ENCODE measurements at regions not wholly inside any gene's neighbourhood (a gene's known extent, or its start where the extent isn't known, plus 50 kb on each side); places are given as distances from the start of the nearest gene placed in this dataset.

GRCh38 chr5:105015098-105015497 is 1452.5 kb upstream of the NUDT12 start:
- DNase-seq (ENCODE audit: low spot score), result no peak

- DNase-seq (ENCODE audit: low spot score), result no peak
Measured at GRCh38 chr5:104998572-104998971, 1436.0 kb upstream of the NUDT12 start.

- DNase-seq (ENCODE audit: low spot score), result no peak
Measured at GRCh38 chr5:104998169-104998568, 1435.6 kb upstream of the NUDT12 start.

GRCh38 chr5:104987074-104987473 is 1424.5 kb upstream of the NUDT12 start:
- no peak for DNase-seq (ENCODE audit: low spot score)

GRCh38 chr5:104977529-104977928 is 1414.9 kb upstream of the NUDT12 start:
- no peak for DNase-seq (ENCODE audit: low spot score)

GRCh38 chr5:104967806-104968410 is 1405.3 kb upstream of the NUDT12 start:
- DNase-seq (ENCODE audit: low spot score), result no peak

DNA sequence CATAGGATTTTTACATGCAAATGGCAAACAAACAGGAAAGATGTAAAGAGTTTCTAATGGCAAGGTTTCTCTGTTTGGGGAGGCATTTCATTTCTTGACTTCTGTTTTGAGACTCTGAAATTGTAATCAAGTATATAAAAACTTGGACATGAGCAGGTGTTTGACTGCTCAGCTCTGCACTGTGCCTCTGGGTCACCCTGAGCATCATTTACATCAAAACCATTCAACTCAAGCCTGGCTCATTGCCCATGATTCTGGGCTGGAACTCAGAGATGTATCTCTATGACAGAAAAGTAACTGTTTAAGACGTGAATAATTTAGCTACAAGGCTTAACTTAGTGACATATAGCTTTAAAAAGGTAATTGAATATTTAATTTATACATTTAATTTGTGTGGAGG is 1402.4 kb upstream of the NUDT12 start:
- DNase-seq (ENCODE audit: low spot score), result no peak

GRCh38 chr5:104955479-104955878 is 1392.9 kb upstream of the NUDT12 start:
- no peak for DNase-seq (ENCODE audit: low spot score)

DNA sequence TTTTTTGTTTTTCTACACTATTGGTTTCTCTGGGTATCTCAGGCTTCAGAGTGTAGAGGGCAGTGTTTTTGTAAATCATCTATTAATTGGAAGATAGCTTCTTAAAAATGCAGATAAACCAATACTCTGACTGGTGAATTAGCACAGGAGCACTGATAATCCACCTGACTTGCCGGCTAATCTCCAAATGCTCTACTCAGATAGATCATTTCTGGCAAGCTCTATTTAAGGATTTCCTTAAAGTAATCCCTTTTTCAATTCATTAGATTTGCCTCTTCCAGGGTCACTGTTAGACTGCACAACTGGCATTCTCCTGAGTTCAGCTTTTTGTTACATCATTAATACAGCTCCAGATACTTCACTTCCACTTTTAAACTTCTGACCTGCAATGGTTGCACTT is 1390.3 kb upstream of the NUDT12 start:
- no peak for DNase-seq (ENCODE audit: low spot score)

- DNase-seq (ENCODE audit: low spot score), result no peak
Measured at GRCh38 chr5:104951829-104952228, 1389.2 kb upstream of the NUDT12 start.

DNA sequence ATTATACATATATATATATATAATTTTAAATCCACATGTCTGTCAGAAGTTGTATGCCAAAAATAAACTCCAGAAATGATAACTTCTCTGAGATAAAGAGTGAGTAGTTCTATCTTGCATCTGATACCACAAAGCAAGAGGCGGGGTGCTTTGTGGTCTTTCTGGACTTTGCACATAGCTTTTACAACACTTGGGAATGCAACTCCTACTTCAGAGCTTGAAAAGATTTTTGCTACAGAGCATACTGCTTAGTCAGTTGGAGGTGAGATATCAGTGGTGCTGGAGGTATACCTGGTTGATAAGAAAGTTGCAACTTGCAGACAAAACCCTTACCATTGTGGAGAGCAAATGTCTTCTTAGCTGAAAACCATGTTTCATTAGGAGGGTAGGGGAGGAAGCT is 1384.5 kb upstream of the NUDT12 start:
- no peak for DNase-seq (ENCODE audit: low spot score)

GRCh38 chr5:104942735-104943134 is 1380.1 kb upstream of the NUDT12 start:
- DNase-seq (ENCODE audit: low spot score), result no peak

GRCh38 chr5:104941030-104941645 is 1378.5 kb upstream of the NUDT12 start:
- DNase-seq (ENCODE audit: low spot score), result no peak

DNA sequence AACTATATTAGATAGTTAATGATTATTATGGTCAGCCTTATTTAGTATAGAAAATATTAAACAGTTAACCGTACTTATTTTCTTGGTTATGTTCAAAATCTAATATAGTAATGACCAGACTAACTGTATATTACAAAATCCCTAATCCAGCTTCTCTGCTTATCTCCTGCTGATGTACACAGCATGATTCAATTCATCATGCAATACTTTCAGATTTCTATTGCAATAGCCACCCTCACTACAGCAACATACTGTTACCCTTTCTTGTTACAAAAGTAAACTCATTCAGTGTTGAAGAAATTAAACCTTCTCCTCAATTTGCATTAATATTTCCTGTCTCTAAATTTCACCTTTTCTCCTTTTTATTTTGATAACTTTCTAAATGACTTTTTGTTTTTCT is 1375.0 kb upstream of the NUDT12 start:
- DNase-seq (ENCODE audit: low spot score), result no peak

DNA sequence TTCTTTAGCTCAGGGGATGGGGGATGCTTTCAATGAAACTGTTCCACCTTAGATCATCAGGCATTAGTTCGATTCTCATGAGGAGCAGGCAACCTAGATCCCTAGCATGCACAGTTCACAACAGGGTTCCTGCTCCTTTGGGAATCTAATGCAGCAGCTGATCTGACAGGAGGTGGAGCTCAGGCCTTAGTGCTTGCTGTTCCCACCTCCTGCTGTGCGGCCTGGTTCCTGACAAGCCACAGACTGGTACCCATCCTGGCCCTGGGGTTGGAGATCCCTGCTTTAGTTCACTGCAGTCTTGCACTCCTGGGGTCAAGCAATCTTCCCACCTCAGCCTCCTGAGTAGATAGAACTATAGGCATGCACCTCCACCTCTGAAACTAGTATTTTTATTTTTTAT is 1369.8 kb upstream of the NUDT12 start:
- no peak for DNase-seq (ENCODE audit: low spot score)

- no peak for DNase-seq (ENCODE audit: low spot score)
Measured at GRCh38 chr5:104928906-104929520, 1366.4 kb upstream of the NUDT12 start.

GRCh38 chr5:104915226-104915625 is 1352.6 kb upstream of the NUDT12 start:
- no peak for DNase-seq (ENCODE audit: low spot score)

DNA sequence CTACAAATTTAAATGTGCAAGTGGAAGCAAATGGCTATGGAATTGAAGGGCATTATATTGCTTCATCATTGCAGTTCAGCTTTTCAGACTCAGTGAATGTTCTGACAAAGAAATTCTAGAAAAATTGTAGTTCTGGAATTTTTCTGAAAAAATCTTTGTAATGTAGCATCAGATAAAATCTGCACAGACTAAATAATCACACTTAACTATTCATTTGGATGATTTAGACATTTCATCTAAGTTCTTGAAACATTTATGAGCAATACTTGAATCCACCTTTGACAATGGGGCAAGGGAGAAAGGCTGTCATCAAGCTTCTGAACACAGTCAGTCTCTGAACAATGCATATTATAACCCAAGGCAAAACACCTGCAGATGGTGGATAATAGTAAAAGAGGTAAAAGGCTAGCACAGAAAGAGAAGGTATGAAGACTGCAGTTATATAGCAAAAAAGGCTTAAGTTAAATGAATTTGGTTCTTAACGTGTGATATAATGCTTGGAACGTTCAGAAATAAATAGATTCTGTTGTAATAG is 1352.0 kb upstream of the NUDT12 start:
- DNase-seq (ENCODE audit: low spot score), result no peak

DNA sequence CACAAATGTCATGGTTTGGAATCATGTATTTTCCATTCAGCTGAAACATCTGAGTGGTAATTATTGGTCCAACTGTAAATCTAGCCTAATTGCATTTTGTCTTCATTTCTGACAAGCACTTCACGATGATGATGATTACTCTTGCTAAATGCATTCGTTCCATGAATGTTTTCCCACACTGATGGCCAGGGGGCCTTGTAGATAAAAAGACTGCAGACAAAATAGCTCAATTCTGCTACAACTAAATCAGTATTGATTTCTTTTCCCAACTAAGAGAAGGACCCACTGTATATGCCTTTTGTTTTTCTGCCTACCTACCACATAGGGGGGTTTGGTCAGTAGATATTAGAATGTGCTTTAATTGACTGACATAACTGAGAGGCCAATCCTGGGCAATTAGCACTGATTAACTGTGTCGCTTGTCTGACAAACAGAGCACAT is 1351.3 kb upstream of the NUDT12 start:
- DNase-seq (ENCODE audit: low spot score), result no peak

GRCh38 chr5:104909803-104910202 is 1347.2 kb upstream of the NUDT12 start:
- DNase-seq (ENCODE audit: low spot score), result no peak

- DNase-seq (ENCODE audit: low spot score), result no peak
Measured at GRCh38 chr5:104904561-104904960, 1342.0 kb upstream of the NUDT12 start.

GRCh38 chr5:104903941-104904340 is 1341.4 kb upstream of the NUDT12 start:
- no peak for DNase-seq (ENCODE audit: low spot score)

DNA sequence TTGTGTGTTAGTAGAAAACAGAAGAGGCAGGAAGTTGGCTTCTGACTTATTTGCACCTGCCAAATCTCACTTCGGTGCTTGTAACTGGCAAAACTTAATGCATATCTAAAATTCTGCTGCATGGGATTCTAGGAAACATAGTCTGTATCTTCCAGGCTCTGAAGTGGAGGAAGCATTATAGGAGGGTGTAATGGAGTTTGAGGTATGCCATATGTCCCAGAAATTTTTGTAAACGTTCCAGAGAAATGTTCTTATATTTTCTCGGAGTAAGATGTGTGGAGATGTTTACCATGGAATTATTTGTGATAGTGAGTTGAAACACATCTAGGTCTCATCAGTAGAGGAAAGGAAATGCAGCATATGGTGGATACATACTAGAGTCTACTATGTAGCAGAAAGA is 1329.0 kb upstream of the NUDT12 start:
- DNase-seq (ENCODE audit: low spot score), result no peak
